GM18861 (cell line): ENCODE measurements at regions not wholly inside any gene's neighbourhood (a gene's known extent, or its start where the extent isn't known, plus 50 kb on each side); places are given as distances from the start of the nearest gene placed in this dataset.

Experiments used
- ATAC-seq: cut with Tn5 transposase; IDR thresholded peaks from one replicate; pipeline ENCODE4 v1.9.1; 2021; ENCODE audit not compliant: unreplicated experiment

- ATAC-seq, result no peak
These were observed 64.1 kb upstream of the SIX3 start for GRCh38 chr2:44877417-44877816.

GRCh38 chr2:44879269-44880124, 62.0 kb upstream of the SIX3 start:
- no peak for ATAC-seq

GRCh38 chr2:44880125-44880483, 61.4 kb upstream of the SIX3 start:
- ATAC-seq, result no peak

- ATAC-seq, result no peak
These were observed 59.6 kb upstream of the SIX3 start for GRCh38 chr2:44881856-44882255.

GRCh38 chr2:44883356-44883755, 58.1 kb upstream of the SIX3 start:
- no peak for ATAC-seq

- no peak for ATAC-seq
These were observed 57.3 kb upstream of the SIX3 start for GRCh38 chr2:44884231-44884630.

- ATAC-seq, result no peak
These were observed 56.8 kb upstream of the SIX3 start for GRCh38 chr2:44884677-44885076.

- ATAC-seq, result no peak
These were observed 55.1 kb upstream of the SIX3 start for GRCh38 chr2:44886414-44886813.

- ATAC-seq, result no peak
These were observed 52.4 kb upstream of the SIX3 start for GRCh38 chr2:44889096-44889495.
